Hepatocyte (in vitro differentiated cells): ENCODE measurements at regions not wholly inside any gene's neighbourhood (a gene's known extent, or its start where the extent isn't known, plus 50 kb on each side); places are given as distances from the start of the nearest gene placed in this dataset.

Experiments used
- DNase-seq: peaks from one replicate; pipeline ENCODE4 v3.0.0-alpha.2; 2016; ENCODE audit warnings: low spot score
- H2AFZ ChIP-seq: fragments of 200-600 bp; sonication (generic); 2 replicates; pipeline ENCODE4 v1.6.0; 2016; ENCODE audit warnings: antibody characterized with exemption, mild to moderate bottlenecking
- H3K27ac ChIP-seq: fragments of 200-600 bp; sonication (generic); 2 replicates; pipeline ENCODE4 v1.5.1; 2016; ENCODE audit warnings: mild to moderate bottlenecking
- H3K27me3 ChIP-seq: fragments of 200-600 bp; sonication (generic); 2 replicates; pipeline ENCODE4 v1.6.1; 2016
- H3K36me3 ChIP-seq: fragments of 200-600 bp; sonication (generic); replicated peaks from 2 replicates; pipeline ENCODE4 v1.5.1; 2016; ENCODE audit warnings: low read depth; ENCODE audit not compliant: insufficient read depth
- H3K4me1 ChIP-seq: fragments of 200-600 bp; sonication (generic); 2 replicates; pipeline ENCODE4 v1.5.1; 2016; ENCODE audit warnings: mild to moderate bottlenecking, moderate library complexity; ENCODE audit not compliant: insufficient read depth
- H3K4me2 ChIP-seq: fragments of 200-600 bp; sonication (generic); 2 replicates; pipeline ENCODE4 v1.6.0; 2016
- H3K4me3 ChIP-seq: fragments of 200-600 bp; sonication (generic); 2 replicates; pipeline ENCODE4 v1.5.1; 2016; ENCODE audit warnings: mild to moderate bottlenecking
- H3K79me2 ChIP-seq: fragments of 200-600 bp; sonication (generic); 2 replicates; pipeline ENCODE4 v1.6.0; 2017; ENCODE audit warnings: mild to moderate bottlenecking
- H3K9me2 ChIP-seq: fragments of 200-600 bp; sonication (generic); replicated peaks from 2 replicates; pipeline ENCODE4 v1.6.0; 2017; ENCODE audit warnings: mild to moderate bottlenecking; ENCODE audit not compliant: insufficient read depth
- H3K9me3 ChIP-seq: fragments of 200-600 bp; sonication (generic); 2 replicates; pipeline ENCODE4 v1.5.1; 2016; ENCODE audit warnings: low read depth, mild to moderate bottlenecking
- H4K20me1 ChIP-seq: fragments of 200-600 bp; sonication (generic); 2 replicates; pipeline ENCODE4 v1.6.0; 2016; ENCODE audit warnings: mild to moderate bottlenecking; ENCODE audit not compliant: insufficient read depth, poor library complexity, severe bottlenecking
- CTCF ChIP-seq: fragments of 200-600 bp; sonication (generic); IDR thresholded peaks from 2 replicates; pipeline ENCODE4 v1.5.1; 2016; ENCODE audit warnings: antibody characterized with exemption, mild to moderate bottlenecking; ENCODE audit not compliant: poor library complexity
- EZH2 ChIP-seq: fragments of 200-600 bp; sonication (generic); IDR thresholded peaks from 2 replicates; pipeline ENCODE4 v1.6.1; 2016; ENCODE audit warnings: antibody characterized with exemption, mild to moderate bottlenecking, borderline replicate concordance
- EZH2phosphoT487 ChIP-seq: fragments of 200-600 bp; sonication (generic); IDR thresholded peaks from one replicate; pipeline ENCODE4 v1.6.1; 2018; ENCODE audit warnings: antibody characterized with exemption, mild to moderate bottlenecking, low read depth, moderate library complexity; ENCODE audit not compliant: unreplicated experiment, severe bottlenecking
- WGBS: methylation state at CpG from one replicate; pipeline ENCODE4 v1.1.6; 2016; ENCODE audit warnings: low lambda C conversion rate; ENCODE audit errors: missing lambda C conversion rate; 5-methylcytosine and 5-hydroxymethylcytosine counted together

GRCh38 chr1:55831759-55832158 lies 616.6 kb upstream of the USP24 start:
- no peak for TF ChIP-seq EZH2
- no peak for TF ChIP-seq CTCF
- no peak for TF ChIP-seq EZH2phosphoT487
- H3K36me3 ChIP-seq = no peaks in the 10 kb centered on the region

GRCh38 chr1:55828044-55828443 lies 612.9 kb upstream of the USP24 start:
- DNase-seq = no peak
- no peaks in the 10 kb centered on the region for H3K9me2 ChIP-seq
- no peak overlapping the region for H2AFZ ChIP-seq
- no peaks in the 10 kb centered on the region for H3K79me2 ChIP-seq
- H3K36me3 ChIP-seq = no peaks in the 10 kb centered on the region
- TF ChIP-seq EZH2 (no peak), EZH2phosphoT487 (no peak), CTCF (no peak)
- H4K20me1 ChIP-seq = no peaks in the 10 kb centered on the region
- peaks cover 29% of the 10 kb centered on the region for H3K4me1 ChIP-seq
- WGBS = 41% methylated on average over 5 of the region's 5 CpGs
- H3K4me2 ChIP-seq = no peak overlapping the region
- peak overlapping the region; percentile 27 for H3K27ac ChIP-seq
- H3K27me3 ChIP-seq = no peaks in the 10 kb centered on the region
- no peaks in the 10 kb centered on the region for H3K9me3 ChIP-seq
- no peak overlapping the region for H3K4me3 ChIP-seq

More at GRCh38 chr1:55831759-55832158, 616.6 kb upstream of the USP24 start:
- Histone ChIP-seq H3K79me2 (no peaks in the 10 kb centered on the region), H3K27me3 (no peaks in the 10 kb centered on the region), H4K20me1 (no peaks in the 10 kb centered on the region), H3K27ac (no peak overlapping the region), H3K9me3 (no peaks in the 10 kb centered on the region), H2AFZ (no peak overlapping the region), H3K9me2 (no peaks in the 10 kb centered on the region), H3K4me1 (peaks cover 6% of the 10 kb centered on the region), H3K4me2 (no peak overlapping the region), H3K4me3 (no peak overlapping the region)
- no peak for DNase-seq
- WGBS = 95% methylated on average over 3 of the region's 3 CpGs

GRCh38 chr1:55827350-55827749 lies 612.2 kb upstream of the USP24 start:
- TF ChIP-seq CTCF (no peak), EZH2phosphoT487 (no peak), EZH2 (no peak)
- peak overlapping the region; percentile 63 for H3K27ac ChIP-seq
- H2AFZ ChIP-seq = no peak overlapping the region
- no peaks in the 10 kb centered on the region for H3K9me3 ChIP-seq
- no peaks in the 10 kb centered on the region for H4K20me1 ChIP-seq
- WGBS = 52% methylated on average over 4 of the region's 4 CpGs
- no peak overlapping the region for H3K4me2 ChIP-seq
- peaks cover 33% of the 10 kb centered on the region for H3K4me1 ChIP-seq
- H3K9me2 ChIP-seq = no peaks in the 10 kb centered on the region
- H3K27me3 ChIP-seq = no peaks in the 10 kb centered on the region
- H3K36me3 ChIP-seq = no peaks in the 10 kb centered on the region
- H3K4me3 ChIP-seq = no peak overlapping the region
- peak; percentile 73 for DNase-seq
- no peaks in the 10 kb centered on the region for H3K79me2 ChIP-seq
